DMS153 treated with DMSO at 0.1 percent for 48 hours (cell line): ENCODE measurements at regions not wholly inside any gene's neighbourhood (a gene's known extent, or its start where the extent isn't known, plus 50 kb on each side); places are given as distances from the start of the nearest gene placed in this dataset.
A peak's percentile ranks its signal among the peaks of the same experiment; 100 is the strongest.
"Not testable (repeated sequence)": the region's sequence is repeated elsewhere in the genome, so short reads cannot be mapped to it uniquely, and the experiment has no call there.

Experiments used
- DNase-seq: peaks from one replicate; lab custom pipeline; 2025; ENCODE audit not compliant: unreplicated experiment; lab: John Stamatoyannopoulos, UW

DNA sequence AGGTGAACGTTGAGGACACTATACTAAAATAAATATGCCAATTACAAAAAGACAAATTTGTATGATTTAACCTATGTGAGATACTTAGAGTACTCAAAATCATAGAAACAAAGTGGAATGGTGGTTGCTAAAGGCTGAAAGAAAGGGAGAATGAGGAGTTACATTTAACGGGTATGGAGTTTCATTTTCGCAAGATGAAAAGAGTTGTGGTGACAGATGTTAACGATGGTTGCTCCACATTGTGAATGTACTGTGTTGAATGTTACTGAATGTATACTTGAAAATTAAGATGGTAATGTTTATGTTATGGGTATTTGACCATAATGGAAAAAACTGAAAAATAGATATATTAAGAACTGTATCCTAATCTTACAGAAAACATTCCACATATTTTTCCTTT, 51.3 kb upstream of the MOCS2 start:
- no peak for DNase-seq

DNA sequence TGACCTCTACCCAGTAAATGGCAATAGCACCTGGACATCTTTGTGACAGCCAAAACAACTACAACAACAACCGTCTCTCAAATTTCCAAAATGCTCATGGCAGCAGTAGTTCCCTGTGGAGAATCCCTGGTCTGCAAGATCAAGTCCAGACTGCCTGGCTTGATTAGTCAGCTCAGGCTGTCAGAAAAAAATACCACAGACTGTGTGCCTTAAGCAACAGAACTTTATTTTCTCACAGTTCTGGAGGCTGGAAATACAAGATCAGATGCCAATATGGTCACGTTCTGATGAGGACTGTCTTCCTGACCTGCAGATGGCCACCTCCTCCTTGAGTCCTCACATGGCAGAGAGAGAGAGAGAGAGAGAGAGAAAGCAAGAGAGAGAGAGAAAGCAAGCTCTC, 52.3 kb upstream of the MOCS2 start:
- no peak for DNase-seq

DNA sequence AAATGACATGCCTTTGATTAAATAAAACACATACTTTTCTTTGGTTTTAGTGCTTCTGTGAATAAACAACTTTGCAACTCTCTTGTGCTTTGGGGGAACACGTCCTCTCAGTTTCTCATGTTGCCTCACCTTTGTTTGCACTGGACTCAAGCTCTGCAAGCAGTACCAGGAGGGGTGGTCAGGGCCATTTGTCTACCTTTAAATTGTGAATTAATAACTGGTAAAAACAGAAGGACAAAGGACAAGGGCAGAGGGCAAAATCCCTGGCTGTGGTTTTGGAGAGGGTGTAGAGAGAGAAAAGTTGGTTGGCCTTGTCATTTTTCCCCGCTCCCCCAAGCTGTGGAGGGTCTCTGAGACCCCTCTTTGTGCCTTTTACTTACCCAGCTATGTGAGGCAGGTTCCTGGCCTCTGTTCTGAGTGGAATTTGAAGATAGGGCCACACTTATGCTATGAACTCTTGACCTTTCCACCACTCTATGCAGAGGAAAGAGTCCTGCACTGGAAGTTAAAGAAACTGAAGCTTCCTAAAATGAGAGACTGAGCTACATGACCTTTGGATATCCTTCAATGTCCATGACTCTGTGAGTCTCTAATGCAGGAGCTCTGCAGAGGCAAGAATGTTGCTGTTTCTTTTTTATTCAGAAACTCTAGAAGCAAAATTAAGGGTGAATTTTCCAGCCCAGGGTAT, 55.1 kb upstream of the MOCS2 start:
- no peak for DNase-seq

DNA sequence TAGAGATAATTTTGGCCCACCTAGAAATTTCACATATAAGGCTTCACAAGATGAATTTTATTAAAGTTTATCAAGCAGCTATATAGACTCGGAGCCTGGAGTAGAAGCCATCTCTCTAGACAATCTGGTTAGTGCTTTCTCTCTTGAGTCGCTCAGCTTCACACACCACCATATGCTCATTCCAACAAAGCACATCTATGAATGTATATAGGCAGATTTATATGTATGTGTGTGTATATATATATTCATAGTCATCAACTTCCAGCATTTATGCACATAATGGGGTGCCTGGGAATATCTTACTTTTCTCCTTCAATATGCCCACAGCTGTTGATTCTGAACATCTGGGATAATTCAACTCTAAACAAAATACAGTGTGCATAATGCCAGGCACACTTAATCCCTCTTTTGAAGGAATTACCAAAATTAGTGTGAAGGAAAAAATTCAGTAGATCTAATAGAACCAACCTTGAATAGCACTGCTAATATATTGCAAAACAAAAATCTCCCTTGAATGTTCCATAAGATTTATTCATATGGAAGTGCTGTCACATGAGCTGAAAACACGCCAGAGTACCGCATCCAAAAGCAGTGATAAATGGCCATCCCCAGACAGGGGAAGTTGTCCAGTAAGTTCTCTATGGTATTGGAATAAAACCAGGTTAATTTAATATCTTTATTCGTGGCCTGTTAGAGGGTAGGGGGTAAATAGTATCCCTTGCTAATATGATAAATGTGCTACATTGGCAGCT, 56.0 kb upstream of the MOCS2 start:
- no peak for DNase-seq

DNA sequence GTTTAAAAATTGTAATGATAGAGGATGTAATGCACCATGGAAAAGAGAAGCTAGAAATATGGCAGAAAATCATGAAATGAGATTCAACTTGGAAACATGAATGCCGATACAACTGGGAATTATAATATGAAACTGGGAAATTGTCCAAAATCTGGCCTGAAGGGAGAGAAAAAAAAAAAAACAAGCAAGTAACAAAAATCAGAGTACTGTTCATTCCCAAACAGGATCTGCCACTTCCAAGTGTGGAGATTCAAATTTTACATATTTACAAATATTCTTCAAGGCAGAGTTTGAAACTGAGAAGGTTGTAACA, 56.6 kb upstream of the MOCS2 start:
- no peak for DNase-seq

DNA sequence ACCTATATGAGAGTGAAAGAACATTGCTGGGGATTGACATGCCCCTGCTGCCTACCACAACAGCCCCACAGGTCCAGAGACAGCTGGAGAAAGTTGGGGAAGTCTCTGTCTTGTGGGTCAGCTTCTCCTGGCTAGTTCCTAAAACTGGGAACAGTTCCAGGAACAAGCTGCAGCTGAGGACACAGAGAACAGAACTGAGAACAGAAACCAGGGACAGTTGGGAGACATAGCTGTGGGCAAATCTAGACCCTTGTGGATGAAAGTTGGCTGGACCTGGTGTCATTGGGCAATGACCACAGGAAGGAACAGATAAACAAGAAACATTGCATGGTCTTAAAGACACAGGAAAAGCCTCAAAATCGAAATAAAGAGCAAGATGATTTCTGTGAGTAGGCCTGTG, 58.3 kb upstream of the MOCS2 start:
- DNase-seq: no peak

DNA sequence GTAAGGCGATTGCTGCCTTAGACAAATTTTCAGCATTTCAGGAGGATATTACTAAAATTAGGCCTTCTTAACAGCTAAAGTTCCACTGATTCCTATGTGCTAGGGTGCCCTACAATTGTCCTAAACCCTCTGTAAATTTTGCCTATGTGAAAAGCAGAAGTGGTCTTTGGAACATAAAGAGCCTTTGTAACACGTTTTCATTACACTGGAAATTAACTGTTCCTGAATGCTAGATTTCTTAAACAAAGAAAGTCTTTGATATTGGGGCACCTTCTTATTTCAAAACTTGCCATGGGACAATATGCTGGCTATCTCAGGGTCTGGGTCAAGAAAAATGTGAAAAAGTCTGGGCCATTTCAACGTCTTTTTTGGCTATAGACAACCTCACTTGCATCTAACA, 60.4 kb upstream of the MOCS2 start:
- no peak for DNase-seq

DNA sequence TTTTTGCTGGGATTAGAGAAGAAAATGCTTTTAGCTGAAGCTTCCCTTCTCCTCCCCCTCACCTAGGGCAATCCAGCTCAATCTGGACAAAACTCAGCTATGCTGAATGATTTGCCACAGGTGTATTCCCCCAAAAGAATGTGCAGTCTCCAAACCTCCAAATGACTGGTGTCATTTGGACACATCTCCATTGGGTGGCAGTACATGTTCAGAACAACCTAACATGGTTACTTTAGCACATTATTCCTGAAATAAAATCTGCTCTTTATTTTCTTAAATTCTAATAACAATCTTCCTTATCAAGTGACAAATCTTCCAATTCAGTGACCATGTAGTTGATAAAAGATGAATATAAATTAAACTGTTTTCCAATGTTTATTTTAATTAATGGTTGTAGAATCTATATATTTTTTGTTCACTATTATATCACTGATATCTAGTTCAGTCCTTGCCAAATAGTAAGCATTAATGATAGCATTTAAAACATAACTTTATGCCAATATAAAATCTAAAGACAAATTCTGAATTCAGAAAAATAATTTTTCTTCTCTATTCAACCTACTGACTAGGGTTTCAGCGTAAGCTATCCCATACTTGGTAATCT, 61.3 kb upstream of the MOCS2 start:
- peak; percentile 2 for DNase-seq

DNA sequence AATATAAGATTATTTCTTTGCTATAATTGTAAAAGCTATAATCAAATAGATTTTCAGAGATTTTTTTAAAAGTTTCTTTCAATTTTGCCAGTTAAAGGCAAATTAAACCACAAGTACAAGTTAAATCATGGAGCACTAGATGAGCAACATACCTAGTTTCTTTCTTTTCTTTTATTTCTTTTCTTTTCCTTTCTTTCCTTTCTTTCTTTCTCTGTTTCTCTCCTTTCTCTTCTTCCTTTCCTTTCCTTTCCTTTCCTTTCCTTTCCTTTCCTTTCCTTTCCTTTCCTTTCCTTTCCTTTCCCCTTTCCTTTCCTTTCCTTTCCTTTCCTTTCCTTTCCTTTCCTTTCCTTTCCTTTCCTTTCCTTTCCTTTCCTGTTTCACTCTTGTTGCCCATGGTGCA, 62.5 kb upstream of the MOCS2 start:
- DNase-seq: not testable (repeated sequence)

DNA sequence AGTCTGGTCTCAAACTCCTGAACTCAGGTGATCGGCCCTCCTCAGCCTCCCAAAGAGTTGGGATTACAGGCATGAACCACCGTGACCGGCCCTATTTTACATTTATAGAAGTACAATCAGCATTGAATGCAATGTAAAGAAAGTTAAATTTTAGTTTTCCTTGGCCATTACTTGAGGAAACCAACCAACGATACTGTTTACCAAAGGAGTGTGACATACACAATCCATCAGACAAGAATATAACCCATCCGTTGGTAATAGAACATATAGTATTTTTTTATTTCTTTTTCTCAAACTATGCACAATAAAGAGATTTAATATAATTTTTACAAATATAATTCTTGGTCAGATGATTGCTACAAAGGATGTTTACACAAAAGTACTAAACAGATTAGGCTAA, 63.1 kb upstream of the MOCS2 start:
- no peak for DNase-seq

DNA sequence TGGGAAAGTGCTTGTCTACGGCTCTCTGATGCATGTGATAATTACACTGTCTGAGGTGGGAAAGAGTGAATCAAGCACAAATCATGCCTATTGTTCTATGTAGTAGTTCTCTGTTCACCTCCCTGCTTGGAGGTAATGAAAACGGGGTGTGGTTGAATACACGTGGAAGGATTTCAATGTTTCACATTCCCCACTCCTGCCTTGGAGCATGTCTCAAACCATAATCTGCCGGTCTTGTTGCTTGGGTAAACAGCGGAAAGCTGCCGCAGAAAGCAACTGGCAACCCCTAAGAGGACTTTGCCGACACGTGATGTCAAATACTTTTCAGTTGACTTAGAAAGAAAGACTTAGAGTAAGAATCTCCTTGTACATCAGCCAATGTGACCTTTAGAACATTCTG, 63.5 kb upstream of the MOCS2 start:
- DNase-seq: no peak

DNA sequence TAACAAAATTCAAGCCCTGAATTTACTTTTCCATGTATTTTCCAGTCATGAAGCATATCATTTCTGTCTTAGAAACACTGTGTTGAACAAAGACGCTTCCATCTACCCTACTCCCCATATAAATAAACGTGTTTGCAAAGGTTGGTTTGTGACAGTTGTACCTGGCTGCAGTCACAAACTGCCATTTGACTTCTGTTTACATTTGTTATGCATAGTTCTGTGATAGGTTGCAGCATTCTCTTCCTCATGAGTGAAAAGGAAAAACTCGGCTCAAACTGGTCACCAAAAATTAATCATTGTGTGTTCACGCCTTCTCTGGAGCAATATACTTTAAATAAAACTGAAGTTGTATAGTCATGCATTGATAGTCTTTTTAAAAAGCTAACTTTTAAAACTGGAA, 69.3 kb upstream of the MOCS2 start:
- DNase-seq: no peak

DNA sequence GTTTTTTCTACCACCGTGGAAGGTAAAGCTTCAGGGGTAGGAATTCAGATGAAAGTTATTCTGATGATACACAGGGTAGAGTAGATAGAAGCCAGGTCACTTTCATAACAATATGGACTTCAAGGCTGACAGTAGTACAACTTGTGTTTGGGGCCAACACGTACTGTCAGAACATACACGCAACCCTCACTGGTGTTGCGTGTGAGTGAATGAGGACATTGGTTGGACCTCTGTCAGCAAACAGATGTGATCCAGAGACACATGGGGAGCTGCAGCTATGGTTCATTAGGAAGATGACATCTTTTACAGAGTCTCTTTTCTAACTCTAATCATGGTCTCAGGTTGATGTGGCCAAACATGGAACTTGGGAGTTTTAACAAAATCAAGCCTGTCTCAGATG, 70.1 kb upstream of the MOCS2 start:
- no peak for DNase-seq

DNA sequence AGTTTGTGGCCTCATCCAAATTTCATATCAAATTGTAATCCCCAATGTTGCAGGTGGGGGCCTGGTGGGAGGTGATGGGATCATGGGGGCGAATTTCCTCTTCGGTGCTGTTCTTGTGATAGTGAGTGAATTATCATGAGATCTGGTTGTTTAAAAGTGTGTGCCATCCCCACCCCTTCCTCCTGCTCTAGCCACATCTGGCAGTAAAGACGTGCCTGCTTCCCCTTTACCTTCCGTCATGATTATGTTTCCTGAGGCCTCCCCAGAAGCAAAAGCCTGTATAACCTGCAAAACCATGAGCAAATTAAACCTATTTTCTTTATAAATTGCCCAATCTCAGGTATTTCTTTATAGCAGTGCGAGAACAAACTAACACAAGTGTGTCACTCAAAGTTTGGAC, 71.0 kb upstream of the MOCS2 start:
- no peak for DNase-seq

DNA sequence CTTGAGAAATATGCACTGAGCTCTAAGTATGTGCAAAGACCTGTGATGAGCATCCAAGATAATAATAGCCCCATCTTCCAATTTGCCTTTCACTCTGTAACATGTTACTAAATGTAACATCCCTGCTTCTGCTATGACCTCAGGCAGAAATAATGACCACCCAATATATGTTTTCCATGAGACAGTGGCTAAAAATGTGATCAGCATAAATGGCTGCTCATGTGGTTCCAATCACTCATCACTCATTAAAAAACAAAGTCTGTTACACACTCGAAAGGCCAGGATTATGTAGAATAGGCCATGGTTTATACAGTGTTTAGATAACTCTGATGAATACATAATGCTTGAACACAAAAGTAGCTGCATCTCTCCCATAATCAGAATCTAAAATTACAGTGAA, 71.4 kb upstream of the MOCS2 start:
- DNase-seq: no peak

DNA sequence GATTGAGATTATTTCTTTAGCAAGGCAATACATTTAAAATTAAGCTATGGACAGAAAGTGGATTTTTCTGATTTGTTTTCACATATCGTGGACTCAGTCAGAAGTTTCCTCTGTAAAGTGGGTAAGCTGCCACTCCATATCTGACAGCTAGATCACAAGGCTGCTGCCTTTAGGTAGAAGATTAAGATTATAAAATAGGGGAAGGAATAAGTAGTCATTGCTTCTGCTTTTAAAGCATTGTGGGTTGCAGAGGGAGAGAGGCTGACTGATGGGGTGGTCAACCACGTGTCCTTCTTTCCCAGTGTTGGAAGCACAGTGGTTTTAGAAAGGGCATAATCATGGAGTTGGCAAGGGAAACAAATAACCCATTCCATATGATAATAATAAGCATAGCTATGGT, 74.3 kb upstream of the MOCS2 start:
- DNase-seq: no peak

DNA sequence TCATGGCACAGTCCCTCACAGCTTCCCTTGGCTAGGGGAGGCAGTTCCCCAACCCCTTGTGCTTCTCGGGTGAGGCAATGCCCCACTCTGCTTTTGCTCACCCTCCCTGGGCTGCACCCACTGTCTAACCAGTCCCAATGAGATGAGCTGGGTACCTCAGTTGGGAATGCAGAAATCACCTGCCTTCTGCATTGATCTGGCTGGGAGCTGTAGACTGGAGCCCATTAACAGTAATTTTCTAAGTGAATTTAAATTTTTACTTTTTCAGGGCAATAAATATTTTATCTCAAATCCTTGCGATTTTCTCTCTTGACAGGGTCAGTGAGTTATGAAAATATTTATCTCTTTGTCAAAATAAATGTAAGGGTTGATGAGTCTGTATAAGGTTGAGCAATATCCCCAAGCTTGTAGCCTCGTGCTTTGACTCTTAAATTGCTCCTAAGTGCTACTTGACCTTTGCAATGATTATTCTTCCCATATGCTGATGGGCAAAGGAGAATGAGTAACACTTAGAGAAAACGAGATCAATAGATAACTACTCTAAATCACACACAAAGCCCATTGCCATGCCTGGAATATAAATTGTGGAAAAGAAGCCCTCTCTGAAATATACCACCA, 82.1 kb upstream of the MOCS2 start:
- no peak for DNase-seq

DNA sequence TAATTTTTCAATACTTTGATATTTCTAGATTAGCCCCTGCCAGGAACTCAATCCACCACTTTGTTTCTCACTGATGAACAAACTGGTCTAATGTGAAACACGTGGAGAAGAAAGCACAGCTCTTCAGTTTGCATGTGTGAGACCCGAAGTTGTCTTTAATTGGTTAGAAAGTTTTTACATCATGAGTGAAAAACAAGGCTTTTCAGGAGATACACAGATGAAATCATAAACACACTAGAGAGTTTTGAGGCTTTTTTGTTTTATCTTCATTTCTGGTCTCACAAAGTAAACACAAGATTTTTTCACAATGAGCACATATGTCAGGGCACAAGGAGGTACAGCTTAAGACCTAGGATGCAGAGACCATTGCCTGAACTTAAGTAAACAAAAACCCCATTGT, 84.5 kb upstream of the MOCS2 start:
- DNase-seq: no peak

DNA sequence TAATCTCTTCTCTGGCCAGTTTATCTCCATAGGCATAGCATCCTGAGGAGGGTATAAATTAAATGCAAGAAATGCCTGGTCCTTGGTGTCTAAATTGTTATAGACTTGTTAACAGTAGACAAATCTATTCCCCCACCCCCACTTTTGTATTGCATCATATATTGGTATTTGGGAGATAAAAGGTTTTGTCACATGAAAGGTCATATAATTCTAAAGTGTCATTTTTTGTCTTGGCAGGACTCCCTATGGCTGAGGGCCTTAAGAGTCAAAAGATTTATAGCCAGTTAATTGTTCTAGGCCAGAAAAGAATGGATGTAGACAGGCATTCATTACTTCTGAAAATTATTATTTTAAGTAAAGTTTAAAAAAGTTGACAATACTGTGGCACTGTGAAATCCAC, 90.3 kb upstream of the MOCS2 start:
- DNase-seq: no peak

DNA sequence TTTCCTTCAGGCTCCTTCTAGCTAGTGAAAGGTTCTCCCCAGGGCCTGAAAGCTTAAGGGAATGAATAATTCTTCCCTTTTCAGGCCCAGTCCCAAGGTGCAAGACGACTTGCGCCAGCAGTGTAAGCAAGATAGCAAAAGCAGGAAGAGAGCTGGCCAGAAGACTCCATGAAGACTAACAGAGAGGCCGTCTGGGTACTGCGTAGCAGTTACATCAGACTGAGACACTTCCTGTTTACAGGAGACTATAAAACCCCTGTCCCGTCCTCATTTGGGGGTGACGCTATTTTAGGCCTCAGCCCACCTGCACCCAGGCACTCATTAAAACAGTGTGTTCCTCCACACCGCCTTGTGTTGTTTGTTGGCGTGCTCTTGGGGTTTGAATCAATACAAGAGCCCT, 90.7 kb upstream of the MOCS2 start:
- DNase-seq: no peak

DNA sequence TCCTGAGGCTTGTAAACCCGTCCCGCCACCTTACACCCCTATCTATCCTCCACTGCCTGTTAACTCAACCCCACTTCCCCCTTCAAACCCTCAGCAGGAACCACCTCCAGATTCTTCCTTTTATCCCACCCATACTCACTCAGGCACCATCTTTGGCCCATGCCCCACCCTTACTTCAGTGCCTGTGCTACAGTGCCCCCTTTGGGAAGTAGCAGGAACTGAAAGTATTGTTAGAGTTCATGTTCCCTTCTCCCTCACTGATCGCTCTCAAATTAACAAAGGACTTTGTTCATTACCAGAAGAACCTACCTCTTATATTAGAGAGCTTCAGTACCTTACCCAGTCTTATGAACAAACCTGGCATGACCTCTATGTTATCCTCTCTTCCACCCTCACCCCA, 92.2 kb upstream of the MOCS2 start:
- no peak for DNase-seq

DNA sequence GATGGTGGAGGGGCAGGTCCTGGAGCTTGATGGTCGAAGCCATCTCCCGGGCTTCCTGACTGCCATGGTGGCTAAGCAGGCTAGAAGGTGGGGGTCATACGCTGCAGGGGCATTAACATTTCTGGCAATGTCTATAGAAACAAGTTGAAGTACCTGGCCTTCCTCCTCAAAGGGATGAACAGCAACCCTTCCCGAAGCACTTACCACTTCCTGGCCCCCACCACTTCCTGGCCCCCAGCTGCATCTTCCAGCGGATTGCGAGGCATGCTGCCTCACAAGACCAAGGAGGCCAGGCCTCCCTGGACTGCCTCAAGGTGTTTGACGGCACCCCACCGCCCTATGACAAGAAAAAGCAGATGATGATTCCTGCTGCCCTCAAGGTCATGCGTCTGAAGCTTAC, 97.0 kb upstream of the MOCS2 start:
- DNase-seq: no peak
